ENCODE measurements at regions not wholly inside any gene's neighbourhood (a gene's known extent, or its start where the extent isn't known, plus 50 kb on each side); places are given as distances from the start of the nearest gene placed in this dataset.
"Not testable (repeated sequence)": the region's sequence is repeated elsewhere in the genome, so short reads cannot be mapped to it uniquely, and the experiment has no call there.

DNA sequence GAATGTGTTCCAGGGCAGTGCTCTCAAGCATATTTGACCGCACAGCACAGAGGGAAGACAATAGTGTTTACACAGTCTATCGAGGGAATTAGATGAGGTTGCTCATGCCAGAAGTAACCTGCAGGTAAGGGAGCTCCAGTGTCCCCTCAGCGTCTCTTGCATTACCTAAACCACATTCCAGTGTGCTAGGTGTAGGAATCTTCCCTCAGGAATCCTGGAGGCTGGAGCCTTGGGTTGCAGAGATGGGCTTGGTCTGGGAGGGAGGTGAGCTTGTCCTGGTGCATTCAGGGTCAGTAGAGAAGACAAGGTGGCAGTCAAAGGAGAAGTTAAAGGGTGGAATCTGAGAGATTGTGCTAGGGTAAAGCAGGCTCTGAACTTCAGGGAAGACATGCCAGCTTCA is 56.3 kb downstream of the SOX14 start:
- intact Hi-C loops (cut with DNase I) = no loop called here
- ATAC-seq (ENCODE audit: poor library complexity) = no peak
- no peak for DNase-seq

DNA sequence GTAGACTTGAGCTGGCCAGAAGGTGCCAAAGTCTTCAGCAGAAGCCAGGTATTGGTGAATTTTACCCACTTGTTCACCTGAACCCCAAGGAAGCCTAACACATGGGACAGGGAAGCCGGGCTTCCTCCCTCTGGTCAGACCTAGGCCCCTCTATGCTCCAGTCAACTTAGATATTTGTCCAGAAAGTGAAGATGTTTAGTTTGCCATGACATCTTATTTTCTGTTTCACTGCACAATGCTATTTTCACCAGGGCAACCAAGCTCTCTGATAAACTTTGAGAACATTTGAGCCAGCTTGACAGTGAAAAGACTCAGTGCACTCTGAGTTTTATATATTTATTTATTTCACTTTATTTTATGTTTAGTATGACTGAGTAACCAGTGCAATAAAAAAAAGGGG is 71.0 kb downstream of the SOX14 start:
- intact Hi-C loops (cut with DNase I) = no loop called here
- DNase-seq (no peak), ATAC-seq (ENCODE audit: poor library complexity) (no peak)

GRCh38 chr3:137845194-137845593 is 81.1 kb downstream of the SOX14 start:
- DNase-seq (no peak), ATAC-seq (ENCODE audit: poor library complexity) (no peak)
- intact Hi-C loops (cut with DNase I) = no loop called here

- ATAC-seq (ENCODE audit: poor library complexity) (no peak), DNase-seq (no peak)
These were observed 81.6 kb downstream of the SOX14 start for GRCh38 chr3:137845666-137846065.

DNA sequence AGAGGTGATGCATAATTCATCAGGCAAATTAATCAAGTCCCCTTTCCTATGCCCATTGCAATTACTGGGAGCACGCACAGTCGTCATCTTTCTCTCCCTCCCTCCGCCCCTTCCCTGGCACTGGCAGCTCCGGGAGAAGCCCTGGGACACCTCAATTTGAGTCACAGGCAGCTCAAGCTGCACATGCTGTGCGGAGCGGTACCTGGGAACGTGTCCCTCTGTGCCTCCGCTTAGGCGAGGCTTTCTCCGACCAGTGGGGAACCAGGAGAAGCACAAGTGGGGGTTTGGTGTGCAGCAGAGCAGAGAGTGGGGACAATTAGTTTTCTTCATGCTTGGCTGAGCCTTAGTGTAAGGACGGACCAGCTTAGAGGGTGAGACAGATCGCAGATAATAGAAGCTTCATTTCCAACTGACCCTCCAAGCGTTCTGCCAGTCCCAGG is 88.3 kb downstream of the SOX14 start:
- intact Hi-C loops (cut with DNase I) = no loop called here
- DNase-seq (no peak), ATAC-seq (ENCODE audit: poor library complexity) (no peak)

More at GRCh38 chr3:137845666-137846065, 81.6 kb downstream of the SOX14 start:
- intact Hi-C loops (cut with DNase I) = no loop called here

- ATAC-seq (ENCODE audit: poor library complexity) = no peak
- intact Hi-C loops (cut with DNase I) = no loop called here
- DNase-seq = no peak
These were observed 90.6 kb downstream of the SOX14 start for GRCh38 chr3:137854533-137855261.

DNA sequence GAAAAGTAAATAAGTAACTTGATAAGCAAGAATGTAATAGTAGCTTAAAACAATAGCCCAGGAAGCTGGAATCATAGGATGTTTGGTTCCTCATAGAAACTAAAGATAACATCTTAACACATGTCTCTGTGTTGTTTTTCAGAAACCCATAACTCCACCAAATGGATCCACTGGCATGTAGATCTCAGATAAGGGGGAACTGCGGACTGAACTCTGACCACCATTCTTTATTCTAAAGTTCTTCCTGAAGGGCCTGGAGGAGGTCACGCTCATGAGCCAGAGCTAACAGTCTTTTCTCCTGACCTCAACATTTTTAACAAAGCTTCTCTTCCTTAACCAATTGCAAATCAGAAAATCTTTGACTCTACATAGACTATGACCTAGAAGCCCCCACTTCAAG is 101.9 kb downstream of the SOX14 start:
- no peak for DNase-seq
- intact Hi-C loops (cut with DNase I) = no loop called here
- no peak for ATAC-seq (ENCODE audit: poor library complexity)

DNA sequence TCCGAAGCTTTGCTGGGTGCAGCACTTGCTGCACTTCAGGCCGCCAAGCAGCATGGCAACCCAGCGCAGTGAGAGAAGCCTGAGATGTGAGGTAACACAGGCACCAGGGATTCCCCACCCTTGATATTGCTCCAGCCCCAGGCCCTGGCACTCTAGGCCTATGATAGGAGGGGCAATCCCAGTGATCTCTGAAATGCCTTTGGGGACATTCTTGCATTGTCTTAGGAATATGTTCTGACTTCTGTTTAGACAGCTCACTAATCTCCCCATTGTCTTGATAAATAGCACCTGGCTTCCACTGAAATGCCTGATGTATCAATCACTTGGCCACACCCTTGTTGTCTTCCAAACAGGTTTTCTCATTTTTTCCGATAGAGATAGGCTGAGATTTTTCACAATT is 102.8 kb downstream of the SOX14 start:
- intact Hi-C loops (cut with DNase I) = no loop called here
- ATAC-seq (ENCODE audit: poor library complexity) = no peak
- no peak for DNase-seq

- ATAC-seq (ENCODE audit: poor library complexity) = no peak
- DNase-seq = no peak
- intact Hi-C loops (cut with DNase I) = no loop called here
These were observed 103.5 kb downstream of the SOX14 start for GRCh38 chr3:137867611-137868010.

GRCh38 chr3:137869022-137869421 is 104.9 kb downstream of the SOX14 start:
- intact Hi-C loops (cut with DNase I) = no loop called here
- DNase-seq (no peak), ATAC-seq (ENCODE audit: poor library complexity) (no peak)

DNA sequence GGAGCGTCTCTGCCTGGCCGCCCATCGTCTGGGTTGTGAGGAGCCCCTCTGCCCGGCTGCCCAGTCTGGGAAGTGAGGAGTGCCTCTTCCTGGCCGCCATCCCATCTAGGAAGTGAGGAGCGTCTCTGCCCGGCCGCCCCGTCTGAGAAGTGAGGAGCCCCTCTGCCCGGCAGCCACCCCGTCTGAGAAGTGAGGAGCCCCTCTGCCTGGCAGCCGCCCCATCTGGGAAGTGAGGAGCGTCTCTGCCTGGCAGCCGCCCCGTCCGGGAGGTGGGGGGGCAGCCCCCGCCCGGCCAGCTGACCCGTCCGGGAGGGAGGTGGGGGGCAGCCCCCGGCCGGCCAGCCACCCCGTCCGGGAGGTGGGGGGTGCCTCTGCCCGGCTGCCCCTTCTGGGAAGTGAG is 108.5 kb downstream of the SOX14 start:
- DNase-seq; ATAC-seq (ENCODE audit: poor library complexity); intact Hi-C loops (cut with DNase I): not testable (repeated sequence)

DNA sequence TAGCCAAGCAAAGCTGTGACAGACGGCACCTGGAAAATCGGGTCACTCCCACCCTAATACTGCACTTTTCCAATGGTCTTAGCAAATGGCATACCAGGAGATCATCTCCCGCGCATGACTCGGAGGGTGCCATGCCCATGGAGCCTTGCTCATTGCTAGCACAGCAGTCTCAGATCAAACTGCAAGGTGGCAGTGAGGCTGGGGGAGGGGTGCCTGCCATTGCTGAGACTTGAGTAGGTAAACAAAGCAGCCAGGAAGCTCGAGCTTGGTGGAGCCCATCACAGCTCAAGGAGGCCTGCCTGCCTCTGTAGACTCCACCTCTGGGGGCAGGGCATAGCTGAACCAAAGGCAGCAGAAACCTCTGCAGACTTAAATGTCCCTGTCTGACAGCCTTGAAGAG is 113.1 kb upstream of the CLDN18 start:
- ATAC-seq (ENCODE audit: poor library complexity); intact Hi-C loops (cut with DNase I); DNase-seq: not testable (repeated sequence)

- ATAC-seq (ENCODE audit: poor library complexity) (no peak), DNase-seq (no peak)
- intact Hi-C loops (cut with DNase I) = no loop called here
These were observed 102.8 kb upstream of the CLDN18 start for GRCh38 chr3:137906985-137907649.

DNA sequence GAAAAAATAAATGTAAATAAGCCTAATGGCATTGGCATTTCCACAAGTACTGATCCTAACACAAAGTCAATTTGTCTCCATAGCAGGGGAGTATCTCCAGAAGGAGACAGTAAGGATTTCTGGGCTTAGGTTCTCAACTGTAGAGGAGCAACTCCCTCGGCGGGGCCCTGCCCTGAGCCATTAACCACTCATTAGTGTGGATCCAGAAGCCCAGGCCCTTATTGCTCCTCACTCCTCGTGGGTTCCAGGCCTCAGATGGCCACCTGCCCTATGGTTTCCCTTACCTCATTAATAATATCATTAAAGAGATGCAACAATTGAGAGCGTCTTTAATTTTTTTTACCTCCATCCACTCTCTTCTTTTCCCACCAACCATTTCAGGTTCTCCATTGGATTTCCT is 85.3 kb upstream of the CLDN18 start:
- intact Hi-C loops (cut with DNase I) = no loop called here
- ATAC-seq (ENCODE audit: poor library complexity) = no peak
- DNase-seq = no peak

GRCh38 chr3:137925080-137925479 is 84.9 kb upstream of the CLDN18 start:
- ATAC-seq (ENCODE audit: poor library complexity) (no peak), DNase-seq (no peak)
- intact Hi-C loops (cut with DNase I) = no loop called here

DNA sequence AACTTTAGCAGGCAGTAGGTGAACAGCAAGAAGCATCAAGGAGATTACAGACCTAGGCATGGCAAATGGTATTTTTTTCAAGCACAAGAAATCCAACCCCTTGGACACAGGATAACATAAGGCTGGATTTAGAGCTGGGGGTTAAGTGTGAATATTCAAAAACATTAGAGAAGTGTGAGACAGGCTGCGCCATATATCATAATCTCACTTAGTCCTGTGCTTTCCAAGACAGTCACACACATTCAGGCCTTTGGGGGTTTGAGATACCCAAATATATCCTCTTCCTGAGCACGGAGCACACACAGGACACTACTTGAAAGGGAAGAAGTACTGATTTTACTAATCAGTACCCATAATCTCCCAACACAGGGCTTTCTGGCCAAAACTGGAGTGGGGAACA is 83.0 kb upstream of the CLDN18 start:
- DNase-seq (no peak), ATAC-seq (ENCODE audit: poor library complexity) (no peak)
- intact Hi-C loops (cut with DNase I) = no loop called here

- DNase-seq = no peak
These were observed 79.0 kb upstream of the CLDN18 start for GRCh38 chr3:137930976-137931375.

DNA sequence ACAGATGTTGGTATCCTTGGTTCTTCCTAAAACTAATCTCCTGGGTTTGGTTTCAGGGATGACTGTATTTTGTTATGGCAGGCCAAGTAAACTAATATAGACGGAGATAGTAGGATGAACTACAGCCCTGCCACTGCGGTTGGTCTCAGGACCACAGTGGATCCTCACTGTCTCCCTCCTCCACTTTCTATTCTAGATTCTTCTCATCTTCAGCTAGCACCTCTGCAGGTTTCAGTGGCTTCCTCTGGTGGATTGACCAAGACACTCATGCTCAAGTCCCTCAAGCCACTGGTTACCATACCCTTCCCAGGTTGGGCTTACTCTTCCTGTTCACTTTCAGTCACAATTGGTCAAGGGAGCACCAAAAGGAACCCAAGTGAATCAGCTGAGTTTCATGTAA is 71.1 kb upstream of the CLDN18 start:
- ATAC-seq (ENCODE audit: poor library complexity) = no peak
- DNase-seq = no peak
- intact Hi-C loops (cut with DNase I) = no loop called here

More at GRCh38 chr3:137930976-137931375, 79.0 kb upstream of the CLDN18 start:
- intact Hi-C loops (cut with DNase I) = no loop called here
- ATAC-seq (ENCODE audit: poor library complexity) = no peak

DNA sequence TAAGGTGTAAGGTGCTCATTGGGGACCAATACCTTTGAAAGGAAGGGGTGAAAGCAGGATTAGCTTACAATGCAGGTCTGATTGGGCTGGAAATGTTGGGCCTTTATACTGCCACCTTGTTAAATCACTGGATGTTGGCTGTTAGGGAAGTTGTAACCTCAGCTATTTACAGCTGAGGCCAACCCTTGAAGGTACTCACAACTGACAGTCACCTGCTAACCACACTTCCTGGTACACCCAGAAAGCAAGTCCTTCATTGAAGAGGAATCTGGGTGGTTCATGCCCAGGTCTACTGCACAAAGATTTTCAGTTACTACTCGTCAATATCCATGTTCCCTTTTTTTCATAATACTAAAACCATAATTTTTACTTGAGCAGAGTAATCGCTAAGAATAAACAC is 65.4 kb upstream of the CLDN18 start:
- ATAC-seq (ENCODE audit: poor library complexity) = no peak
- DNase-seq = no peak
- intact Hi-C loops (cut with DNase I) = no loop called here

DNA sequence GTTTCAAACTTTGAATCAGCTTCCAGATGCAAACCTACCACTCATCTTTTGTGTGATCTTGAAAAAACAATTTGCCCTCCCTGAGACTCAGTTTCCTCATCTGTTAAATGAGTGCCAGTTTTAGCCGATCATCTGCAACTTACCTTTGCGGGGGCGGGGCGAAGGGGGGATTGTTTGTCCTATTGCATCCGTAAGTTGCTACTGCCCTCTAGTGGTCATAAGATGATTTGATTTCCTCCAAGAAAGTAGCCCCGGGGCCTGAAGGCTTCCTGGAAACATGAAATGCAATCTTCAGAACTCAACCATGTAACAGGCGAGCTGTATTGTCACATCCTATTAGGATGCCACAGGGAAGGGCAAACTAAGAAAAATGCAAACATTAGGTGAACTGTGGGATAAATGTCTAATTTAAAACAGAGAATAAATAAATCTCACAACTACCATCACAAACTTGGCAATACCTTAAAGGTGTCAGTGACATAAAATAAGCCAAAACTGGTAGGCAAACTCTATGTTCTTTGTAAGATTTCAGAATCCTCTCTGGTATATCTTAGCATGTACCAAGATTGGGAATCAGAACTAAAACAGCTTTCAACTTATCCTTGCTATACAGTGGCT is 63.5 kb upstream of the CLDN18 start:
- intact Hi-C loops (cut with DNase I) = loop anchor here (5.0 kb wide), 1 partner anchor 839 kb away; no protein-coding TSS in a partner anchor
- DNase-seq = peak; percentile 59
- ATAC-seq (ENCODE audit: poor library complexity) = peak; percentile 43
